Vagina (tissue), 2 donors: ENCODE measurements at regions not wholly inside any gene's neighbourhood (a gene's known extent, or its start where the extent isn't known, plus 50 kb on each side); places are given as distances from the start of the nearest gene placed in this dataset.

Experiments
- CTCF ChIP-seq, 3 experiments: fragments of 450-650 bp in 2 of 3; fragments of 200-600 bp in 1 of 3; sonication (generic) in 1 of 3; IDR thresholded peaks; one replicate each; pipeline ENCODE4 v1.5.1; 2017 to 2019; ENCODE audit warnings: antibody characterized with exemption in 3 of 3, mild to moderate bottlenecking in 2 of 3, moderate library complexity in 2 of 3
- POLR2A ChIP-seq, 2 donors: fragments of 450-650 bp; IDR thresholded peaks; one replicate each; pipeline ENCODE4 v1.6.1; 2017; ENCODE audit warnings: antibody characterized with exemption in 2 of 2, mild to moderate bottlenecking in 2 of 2, moderate library complexity in 2 of 2
- POLR2AphosphoS5 ChIP-seq, 2 donors: sonication (generic); formaldehyde crosslinking; IDR thresholded peaks; one replicate each; pipeline ENCODE4 v1.9.0; 2017; ENCODE audit warnings: antibody characterized with exemption in 2 of 2, mild to moderate bottlenecking in 2 of 2, low read depth in 1 of 2; ENCODE audit not compliant: insufficient read depth in 1 of 2

DNA sequence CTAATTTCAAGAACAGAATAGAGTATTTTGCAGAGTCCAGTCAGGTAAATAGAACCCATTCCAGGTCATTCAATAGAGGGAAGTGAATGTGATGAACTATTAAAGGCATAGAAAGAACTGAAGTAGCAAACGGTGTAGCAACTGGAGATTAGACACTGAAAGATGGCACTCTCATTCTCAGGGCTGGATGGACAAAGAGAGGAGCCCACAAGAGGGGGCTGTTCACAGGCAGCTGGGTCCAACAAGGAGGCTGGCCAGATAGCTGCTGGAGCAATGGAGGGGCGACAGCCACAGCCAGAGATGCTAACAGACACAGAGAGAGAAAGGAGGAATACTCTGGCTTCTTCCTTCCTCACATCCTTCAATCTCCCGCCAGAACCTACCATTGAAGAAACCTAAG, 93.1 kb upstream of the SMARCA2 start:
- TF ChIP-seq CTCF (IDR thresholded peaks at IDR 0.05), result no peak
- TF ChIP-seq POLR2A (IDR thresholded peaks at IDR 0.05), result no peak
- no peak for TF ChIP-seq POLR2AphosphoS5 (IDR thresholded peaks at IDR 0.05; ENCODE audit: insufficient read depth in 1 of 2, low read depth in 1 of 2)
